HG03378 (cell line): ENCODE measurements at regions not wholly inside any gene's neighbourhood (a gene's known extent, or its start where the extent isn't known, plus 50 kb on each side); places are given as distances from the start of the nearest gene placed in this dataset.
"Not testable (repeated sequence)": the region's sequence is repeated elsewhere in the genome, so short reads cannot be mapped to it uniquely, and the experiment has no call there.

Source experiments
- ATAC-seq: cut with Tn5 transposase; IDR thresholded peaks from one replicate; pipeline ENCODE4 v1.9.1; 2021; ENCODE audit warnings: mild to moderate bottlenecking, moderate library complexity; ENCODE audit not compliant: unreplicated experiment

- no peak for ATAC-seq
Observed at GRCh38 chr4:129971419-129971818, 875.5 kb downstream of the C4orf33 start.

- ATAC-seq: no peak
Observed at GRCh38 chr4:129972257-129972656, 876.3 kb downstream of the C4orf33 start.

GRCh38 chr4:129974730-129975129, 878.8 kb downstream of the C4orf33 start:
- no peak for ATAC-seq

GRCh38 chr4:129978315-129978714, 882.4 kb downstream of the C4orf33 start:
- no peak for ATAC-seq

- no peak for ATAC-seq
Observed at GRCh38 chr4:129988957-129989356, 893.0 kb downstream of the C4orf33 start.

GRCh38 chr4:129994715-129995114, 898.8 kb downstream of the C4orf33 start:
- peak; percentile 58 for ATAC-seq

GRCh38 chr4:129998436-129999150, 902.6 kb downstream of the C4orf33 start:
- no peak for ATAC-seq

GRCh38 chr4:129999156-129999555, 903.2 kb downstream of the C4orf33 start:
- no peak for ATAC-seq

- ATAC-seq: no peak
Observed at GRCh38 chr4:130008461-130008860, 912.5 kb downstream of the C4orf33 start.

- not testable (repeated sequence) for ATAC-seq
Observed at GRCh38 chr4:130012806-130013205, 916.9 kb downstream of the C4orf33 start.

GRCh38 chr4:130021706-130022105, 925.8 kb downstream of the C4orf33 start:
- no peak for ATAC-seq

GRCh38 chr4:130023088-130023487, 927.1 kb downstream of the C4orf33 start:
- ATAC-seq: no peak

GRCh38 chr4:130025701-130026100, 929.7 kb downstream of the C4orf33 start:
- no peak for ATAC-seq

- no peak for ATAC-seq
Observed at GRCh38 chr4:130026185-130026584, 930.2 kb downstream of the C4orf33 start.

- no peak for ATAC-seq
Observed at GRCh38 chr4:130027973-130028372, 932.0 kb downstream of the C4orf33 start.

- ATAC-seq: peak; percentile 96
Observed at GRCh38 chr4:130028552-130028951, 932.6 kb downstream of the C4orf33 start.

- ATAC-seq: no peak
Observed at GRCh38 chr4:130029442-130029841, 933.5 kb downstream of the C4orf33 start.

- no peak for ATAC-seq
Observed at GRCh38 chr4:130031858-130032257, 935.9 kb downstream of the C4orf33 start.

GRCh38 chr4:130033657-130034056, 937.7 kb downstream of the C4orf33 start:
- ATAC-seq: not testable (repeated sequence)

GRCh38 chr4:130034876-130035275, 938.9 kb downstream of the C4orf33 start:
- no peak for ATAC-seq

- ATAC-seq: no peak
Observed at GRCh38 chr4:130035391-130035790, 939.4 kb downstream of the C4orf33 start.

- not testable (repeated sequence) for ATAC-seq
Observed at GRCh38 chr4:130037866-130038265, 941.9 kb downstream of the C4orf33 start.

- ATAC-seq: not testable (repeated sequence)
Observed at GRCh38 chr4:130038540-130038939, 942.6 kb downstream of the C4orf33 start.
